Naive thymus-derived CD4-positive, alpha-beta T cell (primary cell): ENCODE measurements at regions not wholly inside any gene's neighbourhood (a gene's known extent, or its start where the extent isn't known, plus 50 kb on each side); places are given as distances from the start of the nearest gene placed in this dataset.

ENCODE experiments used
- ATAC-seq: fragments of 150-1000 bp; cut with Tn5 transposase; 2 replicates; pipeline ENCODE4 v1.10.0; 2021; ENCODE audit warnings: mild to moderate bottlenecking, moderate library complexity
- CTCF ChIA-PET: fragments of 350-600 bp; sonication (Branson Sonifier 250); formaldehyde crosslinking; loops from one replicate; lab custom pipeline; 2021; ENCODE audit warnings: antibody characterized with exemption; lab: Charles Lee
- POLR2A ChIA-PET: fragments of 350-600 bp; sonication (Branson Sonifier 250); formaldehyde crosslinking; loops from one replicate; lab custom pipeline; 2021; ENCODE audit warnings: antibody characterized with exemption, inconsistent platforms; lab: Charles Lee
- DNase-seq, 9 donors: peaks; one replicate each; pipeline versions ENCODE4 v3.0.0 to v3.0.0-alpha.2; 2020 to 2022; ENCODE audit warnings: mixed read lengths in 1 of 9
- H3K27ac ChIP-seq: one replicate; pipeline ENCODE4 v1.7.0; 2013; ENCODE audit warnings: mild to moderate bottlenecking, low read depth, low read length, moderate library complexity
- H3K27me3 ChIP-seq, 2 donors: one replicate each; pipeline ENCODE4 v1.7.0; 2013; ENCODE audit warnings: low read length in 2 of 2, mild to moderate bottlenecking in 2 of 2, moderate library complexity in 2 of 2; ENCODE audit not compliant: control insufficient read depth in 2 of 2, insufficient read depth in 2 of 2
- H3K36me3 ChIP-seq, 3 experiments: 1 replicate in 2 of 3; 2 replicates in 1 of 3; pipeline ENCODE4 v1.7.0; 2013; ENCODE audit warnings: low read length in 3 of 3, mild to moderate bottlenecking in 3 of 3, moderate library complexity in 1 of 3; ENCODE audit not compliant: insufficient read depth in 3 of 3, control insufficient read depth in 2 of 3
- H3K4me1 ChIP-seq, 2 donors: one replicate each; pipeline ENCODE4 v1.7.0; 2013; ENCODE audit warnings: low read length in 2 of 2, mild to moderate bottlenecking in 2 of 2, moderate library complexity in 1 of 2; ENCODE audit not compliant: control insufficient read depth in 2 of 2, insufficient read depth in 2 of 2
- H3K4me3 ChIP-seq: 2 replicates; pipeline ENCODE4 v1.7.0; 2013; ENCODE audit warnings: mild to moderate bottlenecking, low read length
- H3K9me3 ChIP-seq, 3 experiments: 1 replicate in 2 of 3; 2 replicates in 1 of 3; pipeline ENCODE4 v1.7.0; 2013; ENCODE audit warnings: low read length in 3 of 3; ENCODE audit not compliant: control insufficient read depth in 2 of 3
- H3K27ac Mint-ChIP-seq, 9 donors: one replicate each; pipeline ENCODE4 v1.8.0; 2020 to 2022; ENCODE audit warnings: mixed read lengths in 9 of 9, mild to moderate bottlenecking in 8 of 9, moderate library complexity in 5 of 9, inconsistent platforms in 2 of 9
- H3K27me3 Mint-ChIP-seq, 5 donors: one replicate each; pipeline ENCODE4 v1.8.0; 2021 to 2022; ENCODE audit warnings: mixed read lengths in 5 of 5, mild to moderate bottlenecking in 1 of 5
- H3K36me3 Mint-ChIP-seq, 5 donors: one replicate each; pipeline ENCODE4 v1.8.0; 2020 to 2022; ENCODE audit warnings: mixed read lengths in 5 of 5, mild to moderate bottlenecking in 3 of 5, inconsistent platforms in 1 of 5
- H3K4me1 Mint-ChIP-seq, 7 donors: one replicate each; pipeline ENCODE4 v1.8.0; 2020 to 2022; ENCODE audit warnings: mixed read lengths in 7 of 7, mild to moderate bottlenecking in 3 of 7, inconsistent platforms in 1 of 7
- H3K4me3 Mint-ChIP-seq, 10 donors: one replicate each; pipeline ENCODE4 v1.8.0; 2020 to 2022; ENCODE audit warnings: mild to moderate bottlenecking in 10 of 10, mixed read lengths in 10 of 10, moderate library complexity in 6 of 10, inconsistent platforms in 2 of 10
- H3K9me3 Mint-ChIP-seq, 11 donors: one replicate each; pipeline ENCODE4 v1.8.0; 2020 to 2022; ENCODE audit warnings: mixed read lengths in 11 of 11, mild to moderate bottlenecking in 4 of 11, inconsistent platforms in 1 of 11, moderate library complexity in 1 of 11
- intact Hi-C, 2 donors: fragments of 100-400 bp; cut with micrococcal nuclease; formaldehyde crosslinking; loops; one replicate each; pipeline ENCODE4 v1.15.1; 2023

DNA sequence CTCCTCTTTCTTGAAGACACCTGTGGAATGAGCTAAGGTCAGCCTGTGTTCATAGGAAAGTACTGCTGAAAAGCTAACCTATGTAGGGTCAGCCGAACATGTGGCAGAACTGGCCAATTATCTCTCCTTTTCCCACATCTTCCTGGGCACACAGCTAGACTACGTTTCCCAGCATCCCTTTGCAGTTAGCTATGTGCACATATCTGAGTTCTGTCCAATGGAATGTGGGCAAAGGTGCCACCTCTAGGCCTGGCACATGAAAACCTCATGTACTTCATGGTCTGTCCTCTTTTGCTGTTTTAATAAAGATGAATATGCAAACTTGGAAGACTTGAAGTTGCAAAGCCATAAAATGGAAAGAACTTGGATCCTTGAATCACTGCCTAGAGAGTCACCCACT is 352.6 kb downstream of the TNS1 start:
- CTCF ChIA-PET, result interaction anchor here (0.7 to 1.6 kb wide), 3 partner anchors 31 to 66 kb away, joined by 3 to 4 read pairs (median 4); no protein-coding TSS in a partner anchor
- no peaks in the 10 kb centered on the region for H3K27me3 ChIP-seq
- no peak overlapping the region for H3K27ac ChIP-seq
- POLR2A ChIA-PET, result no interaction called here
- H3K4me1 Mint-ChIP-seq, result peaks cover 0 to 7% (median 2%) of the 10 kb centered on the region in 7 donors
- intact Hi-C loops, result loop anchor here (1.0 to 5.0 kb wide), 4 partner anchors 40 to 968 kb away; no protein-coding TSS in a partner anchor
- no peak for DNase-seq
- H3K4me1 ChIP-seq, result no peaks in the 10 kb centered on the region
- H3K9me3 Mint-ChIP-seq, result no peaks in the 10 kb centered on the region
- H3K27ac Mint-ChIP-seq, result no peak overlapping the region
- no peak overlapping the region for H3K4me3 Mint-ChIP-seq
- no peaks in the 10 kb centered on the region for H3K27me3 Mint-ChIP-seq
- no peaks in the 10 kb centered on the region for H3K36me3 ChIP-seq
- no peaks in the 10 kb centered on the region for H3K9me3 ChIP-seq
- no peak overlapping the region for H3K4me3 ChIP-seq
- ATAC-seq, result no peak
- H3K36me3 Mint-ChIP-seq, result peaks cover 0 to 4% (median 0%) of the 10 kb centered on the region in 5 donors

GRCh38 chr2:217647925-217648324 is 354.9 kb downstream of the TNS1 start:
- intact Hi-C loops, result no loop called here
- H3K9me3 Mint-ChIP-seq, result no peaks in the 10 kb centered on the region
- CTCF ChIA-PET, result no interaction called here
- DNase-seq (no peak), ATAC-seq (no peak)
- no peaks in the 10 kb centered on the region for H3K27me3 Mint-ChIP-seq
- no peak overlapping the region for H3K27ac Mint-ChIP-seq
- H3K36me3 Mint-ChIP-seq, result peaks cover 0 to 4% (median 0%) of the 10 kb centered on the region in 5 donors
- POLR2A ChIA-PET, result no interaction called here
- H3K4me3 ChIP-seq, result no peak overlapping the region
- no peaks in the 10 kb centered on the region for H3K36me3 ChIP-seq
- no peak overlapping the region for H3K27ac ChIP-seq
- no peaks in the 10 kb centered on the region for H3K27me3 ChIP-seq
- no peak overlapping the region for H3K4me3 Mint-ChIP-seq
- H3K9me3 ChIP-seq, result no peaks in the 10 kb centered on the region
- H3K4me1 Mint-ChIP-seq, result peaks cover 0 to 7% (median 2%) of the 10 kb centered on the region in 7 donors
- H3K4me1 ChIP-seq, result no peaks in the 10 kb centered on the region

DNA sequence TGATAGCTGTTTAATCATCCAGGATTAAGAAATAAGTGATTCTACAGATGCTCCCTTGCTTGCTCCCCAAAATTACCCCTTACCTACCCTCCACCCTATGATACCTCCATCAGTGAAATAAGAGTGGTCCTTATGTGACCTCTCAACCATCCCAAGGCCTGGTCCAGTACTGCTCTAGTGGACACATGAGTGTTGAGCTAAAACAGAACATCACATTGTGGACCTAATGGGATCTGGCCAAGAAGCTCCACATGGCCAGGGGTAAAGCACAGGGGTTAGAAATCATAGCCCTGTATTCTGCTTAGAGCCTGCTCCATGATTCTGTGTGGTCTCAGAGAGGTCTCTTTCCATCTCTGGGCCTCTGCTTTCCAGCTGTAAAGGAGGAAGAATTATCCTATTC is 355.6 kb downstream of the TNS1 start:
- H3K4me3 ChIP-seq, result no peak overlapping the region
- H3K27ac Mint-ChIP-seq, result no peak overlapping the region
- ChIA-PET POLR2A (no interaction called here), CTCF (no interaction called here)
- H3K4me3 Mint-ChIP-seq, result no peak overlapping the region
- DNase-seq (no peak), ATAC-seq (no peak)
- no peaks in the 10 kb centered on the region for H3K4me1 ChIP-seq
- H3K27me3 ChIP-seq, result no peaks in the 10 kb centered on the region
- H3K27ac ChIP-seq, result no peak overlapping the region
- H3K36me3 ChIP-seq, result no peaks in the 10 kb centered on the region
- peaks cover 0 to 7% (median 2%) of the 10 kb centered on the region in 7 donors for H3K4me1 Mint-ChIP-seq
- intact Hi-C loops, result no loop called here
- no peaks in the 10 kb centered on the region for H3K9me3 Mint-ChIP-seq
- no peaks in the 10 kb centered on the region for H3K9me3 ChIP-seq
- peaks cover 0 to 4% (median 0%) of the 10 kb centered on the region in 5 donors for H3K36me3 Mint-ChIP-seq
- no peaks in the 10 kb centered on the region for H3K27me3 Mint-ChIP-seq

GRCh38 chr2:217645896-217646295 is 356.9 kb downstream of the TNS1 start:
- Mint-ChIP-seq H3K27ac (no peak overlapping the region), H3K9me3 (no peaks in the 10 kb centered on the region), H3K36me3 (peaks cover 0 to 4% (median 0%) of the 10 kb centered on the region in 5 donors), H3K4me1 (peaks cover 0 to 4% (median 1%) of the 10 kb centered on the region in 7 donors), H3K4me3 (no peak overlapping the region), H3K27me3 (no peaks in the 10 kb centered on the region)
- Histone ChIP-seq H3K36me3 (no peaks in the 10 kb centered on the region), H3K27me3 (no peaks in the 10 kb centered on the region), H3K27ac (no peak overlapping the region), H3K9me3 (no peaks in the 10 kb centered on the region), H3K4me1 (no peaks in the 10 kb centered on the region), H3K4me3 (no peak overlapping the region)
- ATAC-seq (no peak), DNase-seq (no peak)
- CTCF ChIA-PET, result no interaction called here
- intact Hi-C loops, result no loop called here
- POLR2A ChIA-PET, result no interaction called here

DNA sequence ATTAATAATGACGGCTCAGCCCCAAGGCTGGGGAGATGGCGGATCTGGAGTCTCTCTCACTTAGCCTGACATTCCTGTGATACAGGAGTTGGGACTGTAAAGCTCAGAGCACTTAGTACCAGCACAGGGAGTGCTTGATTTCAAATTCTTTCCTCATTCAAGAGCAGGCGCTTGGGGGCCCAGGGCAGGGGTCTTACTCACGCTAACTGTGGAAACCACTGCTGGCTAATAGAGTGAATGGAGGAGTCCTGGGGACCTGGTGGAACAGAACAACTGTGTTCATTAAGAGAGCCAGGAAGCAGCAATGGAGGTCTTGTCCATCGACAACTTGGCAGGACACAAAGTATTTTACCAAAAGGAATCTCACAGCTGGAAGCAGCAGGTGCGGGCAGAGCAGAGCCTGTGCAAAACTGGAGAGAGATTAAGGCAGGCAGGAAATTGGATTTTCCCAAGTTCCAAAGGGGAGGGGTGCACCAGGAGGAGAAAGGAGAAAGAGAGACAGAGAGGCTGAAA is 358.9 kb downstream of the TNS1 start:
- Histone ChIP-seq H3K36me3 (no peaks in the 10 kb centered on the region), H3K27me3 (no peaks in the 10 kb centered on the region), H3K4me3 (no peak overlapping the region), H3K27ac (no peak overlapping the region), H3K9me3 (no peaks in the 10 kb centered on the region), H3K4me1 (no peaks in the 10 kb centered on the region)
- POLR2A ChIA-PET, result interaction anchor here (0.7 kb wide), 1 partner anchor 82 kb away, joined by 4 read pairs; no protein-coding TSS in a partner anchor
- Mint-ChIP-seq H3K27me3 (no peaks in the 10 kb centered on the region), H3K9me3 (peaks cover 0 to 2% (median 0%) of the 10 kb centered on the region in 11 donors), H3K27ac (no peak overlapping the region), H3K36me3 (peaks cover 0 to 4% (median 0%) of the 10 kb centered on the region in 5 donors), H3K4me1 (no peaks in the 10 kb centered on the region), H3K4me3 (no peak overlapping the region)
- DNase-seq, result no peak
- ATAC-seq, result no peak
- intact Hi-C loops, result no loop called here
- CTCF ChIA-PET, result no interaction called here

DNA sequence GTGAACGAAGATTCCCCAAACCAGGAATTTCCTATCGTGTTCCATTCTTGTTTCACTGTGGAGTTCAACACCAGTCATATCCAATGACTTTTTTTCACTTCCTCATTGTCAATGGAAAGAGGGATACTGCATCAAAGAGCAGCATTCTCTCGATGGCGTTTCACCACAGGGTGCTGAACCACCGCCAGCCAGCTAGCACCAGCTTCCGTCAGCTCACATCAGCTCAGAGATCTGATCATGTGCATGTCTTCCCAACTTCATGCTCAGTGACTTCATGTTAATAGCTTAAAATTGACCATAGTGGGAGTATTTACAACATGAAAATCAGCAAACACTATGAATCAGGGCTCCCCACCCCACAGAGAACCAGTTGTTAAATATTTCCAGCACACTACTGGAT is 359.9 kb downstream of the TNS1 start:
- no peaks in the 10 kb centered on the region for H3K36me3 ChIP-seq
- intact Hi-C loops, result no loop called here
- ChIA-PET CTCF (no interaction called here), POLR2A (interaction anchor here (0.7 kb wide), 1 partner anchor 83 kb away, joined by 4 read pairs; no protein-coding TSS in a partner anchor)
- Mint-ChIP-seq H3K4me3 (no peak overlapping the region), H3K4me1 (no peaks in the 10 kb centered on the region), H3K27me3 (peaks cover 0 to 2% (median 0%) of the 10 kb centered on the region in 5 donors), H3K9me3 (peaks cover 0 to 2% (median 0%) of the 10 kb centered on the region in 11 donors), H3K36me3 (peaks cover 0 to 3% (median 0%) of the 10 kb centered on the region in 5 donors), H3K27ac (no peak overlapping the region)
- no peaks in the 10 kb centered on the region for H3K27me3 ChIP-seq
- no peak for DNase-seq
- H3K27ac ChIP-seq, result no peak overlapping the region
- no peak overlapping the region for H3K4me3 ChIP-seq
- H3K4me1 ChIP-seq, result no peaks in the 10 kb centered on the region
- no peak for ATAC-seq
- H3K9me3 ChIP-seq, result no peaks in the 10 kb centered on the region

DNA sequence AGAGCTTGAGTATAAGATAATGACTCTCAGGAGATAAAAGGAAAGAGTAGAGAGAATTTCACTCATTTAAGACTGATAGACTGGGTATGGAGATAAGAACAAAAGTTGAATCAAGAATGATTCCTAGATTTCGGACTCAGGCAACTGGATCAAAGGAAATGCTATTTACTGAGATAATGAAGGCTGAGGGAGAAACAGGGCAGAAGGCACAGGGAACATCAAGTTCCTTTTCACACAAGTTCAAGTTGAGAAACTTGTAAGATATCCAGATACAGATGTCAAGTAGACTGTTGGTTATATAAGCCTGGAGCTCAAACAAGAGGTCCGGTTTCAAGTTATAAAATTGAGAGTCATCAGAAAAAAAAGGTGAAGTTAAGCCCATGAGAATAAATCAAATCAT is 360.8 kb downstream of the TNS1 start:
- POLR2A ChIA-PET, result no interaction called here

More for the DNA sequence above, 360.8 kb downstream of the TNS1 start:
- no peaks in the 10 kb centered on the region for H3K9me3 ChIP-seq
- ATAC-seq (no peak), DNase-seq (no peak)
- H3K36me3 ChIP-seq, result no peaks in the 10 kb centered on the region
- peaks cover 0 to 2% (median 0%) of the 10 kb centered on the region in 11 donors for H3K9me3 Mint-ChIP-seq
- no peaks in the 10 kb centered on the region for H3K27me3 ChIP-seq
- peaks cover 0 to 3% (median 0%) of the 10 kb centered on the region in 5 donors for H3K27me3 Mint-ChIP-seq
- intact Hi-C loops, result no loop called here
- H3K4me1 ChIP-seq, result no peaks in the 10 kb centered on the region
- no peak overlapping the region for H3K4me3 Mint-ChIP-seq
- CTCF ChIA-PET, result no interaction called here
- no peaks in the 10 kb centered on the region for H3K4me1 Mint-ChIP-seq
- no peak overlapping the region for H3K27ac Mint-ChIP-seq
- H3K4me3 ChIP-seq, result no peak overlapping the region
- H3K27ac ChIP-seq, result no peak overlapping the region
- H3K36me3 Mint-ChIP-seq, result peaks cover 0 to 4% (median 0%) of the 10 kb centered on the region in 5 donors
